Neuronal stem cell (in vitro differentiated cells): ENCODE measurements at regions not wholly inside any gene's neighbourhood (a gene's known extent, or its start where the extent isn't known, plus 50 kb on each side); places are given as distances from the start of the nearest gene placed in this dataset.

ENCODE experiments used
- DNase-seq: peaks from one replicate; pipeline ENCODE4 v3.0.0-alpha.2; 2013; ENCODE audit warnings: low spot score
- H2AFZ ChIP-seq: one replicate; pipeline ENCODE4 v1.6.1; 2013; ENCODE audit warnings: mild to moderate bottlenecking, low read length, inconsistent platforms
- H2AK5ac ChIP-seq: 2 replicates; pipeline ENCODE4 v1.6.1; 2013; ENCODE audit warnings: low read depth, mild to moderate bottlenecking, inconsistent platforms, low read length, moderate library complexity, mixed read lengths
- H2BK120ac ChIP-seq: 2 replicates; pipeline ENCODE4 v1.6.1; 2013; ENCODE audit warnings: low read depth, mild to moderate bottlenecking, inconsistent platforms, low read length, moderate library complexity, mixed read lengths
- H2BK12ac ChIP-seq: one replicate; pipeline ENCODE4 v1.6.1; 2013; ENCODE audit warnings: low read length, inconsistent platforms
- H2BK15ac ChIP-seq: 2 replicates; pipeline ENCODE4 v1.6.1; 2013; ENCODE audit warnings: mild to moderate bottlenecking, low read length, inconsistent platforms, mixed read lengths
- H2BK5ac ChIP-seq: one replicate; pipeline ENCODE4 v1.6.1; 2013; ENCODE audit warnings: inconsistent platforms, mild to moderate bottlenecking, low read length, moderate library complexity
- H3K14ac ChIP-seq: one replicate; pipeline ENCODE4 v1.6.1; 2013; ENCODE audit warnings: low read length, inconsistent platforms
- H3K18ac ChIP-seq: 2 replicates; pipeline ENCODE4 v1.6.1; 2013; ENCODE audit warnings: low read length, inconsistent platforms
- H3K23ac ChIP-seq: 2 replicates; pipeline ENCODE4 v1.6.1; 2013; ENCODE audit warnings: low read depth, mild to moderate bottlenecking, mixed read lengths, low read length, inconsistent platforms; ENCODE audit not compliant: poor library complexity
- H3K27ac ChIP-seq: replicated peaks from 3 replicates; pipeline ENCODE4 v1.5.1; 2013; ENCODE audit warnings: low read length, inconsistent platforms
- H3K27me3 ChIP-seq, 3 experiments: 2 replicates each; pipeline ENCODE4 v1.6.1; 2013; ENCODE audit warnings: low read length in 3 of 3, mild to moderate bottlenecking in 2 of 3, inconsistent platforms in 1 of 3, low read depth in 1 of 3, mixed read lengths in 1 of 3, moderate library complexity in 1 of 3; ENCODE audit not compliant: control insufficient read depth in 3 of 3, insufficient read depth in 3 of 3
- H3K36me3 ChIP-seq, 2 donors: replicated peaks in 1 of 2; 2 replicates each; pipeline ENCODE4 v1.6.1; 2013; ENCODE audit warnings: low read length in 2 of 2; ENCODE audit not compliant: control insufficient read depth in 2 of 2, insufficient read depth in 2 of 2
- H3K4ac ChIP-seq: 2 replicates; pipeline ENCODE4 v1.6.1; 2013; ENCODE audit warnings: inconsistent platforms, mild to moderate bottlenecking, low read length, moderate library complexity
- H3K4me1 ChIP-seq, 2 donors: 1 replicate in 1 of 2; 2 replicates in 1 of 2; pipeline ENCODE4 v1.6.1; 2013; ENCODE audit warnings: low read length in 2 of 2, low read depth in 1 of 2; ENCODE audit not compliant: control insufficient read depth in 2 of 2, insufficient read depth in 1 of 2
- H3K4me2 ChIP-seq: one replicate; pipeline ENCODE4 v1.6.1; 2013; ENCODE audit warnings: mild to moderate bottlenecking, low read length, inconsistent platforms; ENCODE audit not compliant: insufficient read depth, poor library complexity, severe bottlenecking
- H3K4me3 ChIP-seq, 2 donors: 2 replicates each; pipeline ENCODE4 v1.5.1; 2013; ENCODE audit warnings: low read length in 2 of 2, mild to moderate bottlenecking in 2 of 2, inconsistent platforms in 1 of 2, moderate library complexity in 1 of 2
- H3K79me1 ChIP-seq: one replicate; pipeline ENCODE4 v1.6.1; 2013; ENCODE audit warnings: low read depth, mild to moderate bottlenecking, inconsistent platforms, low read length, moderate library complexity
- H3K9ac ChIP-seq: one replicate; pipeline ENCODE4 v1.6.1; 2013; ENCODE audit warnings: mild to moderate bottlenecking, low read depth, low read length, inconsistent platforms; ENCODE audit not compliant: poor library complexity
- H3K9me3 ChIP-seq, 2 donors: replicated peaks in 1 of 2; 2 replicates each; pipeline versions ENCODE3 to v1.6.1; 2013; ENCODE audit warnings: low read length in 2 of 2, mild to moderate bottlenecking in 2 of 2, inconsistent platforms in 1 of 2, low read depth in 1 of 2, mixed read lengths in 1 of 2, moderate library complexity in 1 of 2; ENCODE audit not compliant: control insufficient read depth in 2 of 2, insufficient read depth in 1 of 2
- H4K8ac ChIP-seq: one replicate; pipeline ENCODE4 v1.6.1; 2013; ENCODE audit warnings: low read depth, mild to moderate bottlenecking, inconsistent platforms, low read length, moderate library complexity
- H4K91ac ChIP-seq: one replicate; pipeline ENCODE4 v1.6.1; 2013; ENCODE audit warnings: low read length, low read depth, mild to moderate bottlenecking, inconsistent platforms; ENCODE audit not compliant: poor library complexity
- WGBS, 2 donors: extraction: QIAGEN DNeasy Blood & Tissue Kit; methylation state at CpG; one replicate each; pipeline ENCODE4 v1.1.7; 2013; ENCODE audit warnings: missing lambda C conversion rate in 2 of 2, mixed read lengths in 1 of 2; ENCODE audit not compliant: insufficient read length in 2 of 2, insufficient replicate concordance in 1 of 2; ENCODE audit errors: extremely low coverage in 2 of 2; 5-methylcytosine and 5-hydroxymethylcytosine counted together

GRCh38 chr10:16352146-16352545 is 84.7 kb upstream of the PTER start:
- H2BK12ac ChIP-seq, result no peak overlapping the region
- no peak overlapping the region for H3K4me2 ChIP-seq
- no peak overlapping the region for H3K27ac ChIP-seq
- no peaks in the 10 kb centered on the region for H3K9me3 ChIP-seq
- no peaks in the 10 kb centered on the region for H3K79me1 ChIP-seq
- H3K9ac ChIP-seq, result no peak overlapping the region
- no peak overlapping the region for H4K8ac ChIP-seq
- H3K36me3 ChIP-seq, result no peaks in the 10 kb centered on the region
- H3K14ac ChIP-seq, result no peak overlapping the region
- no peak overlapping the region for H3K4me3 ChIP-seq
- no peaks in the 10 kb centered on the region for H3K4me1 ChIP-seq
- H3K18ac ChIP-seq, result no peak overlapping the region
- DNase-seq, result no peak
- no peak overlapping the region for H3K23ac ChIP-seq
- no peak overlapping the region for H2BK120ac ChIP-seq
- H2AK5ac ChIP-seq, result no peak overlapping the region
- no peak overlapping the region for H3K4ac ChIP-seq
- no peaks in the 10 kb centered on the region for H3K27me3 ChIP-seq
- H4K91ac ChIP-seq, result no peak overlapping the region
- no peak overlapping the region for H2AFZ ChIP-seq
- whole genome bisulfite sequencing, 2 donors, result no CpG with 5 or more reads among the region's 5 CpGs
- H2BK5ac ChIP-seq, result no peak overlapping the region
- H2BK15ac ChIP-seq, result no peak overlapping the region

GRCh38 chr10:16360001-16360400 is 76.8 kb upstream of the PTER start:
- Histone ChIP-seq H3K4me1 (no peaks in the 10 kb centered on the region), H2BK5ac (no peak overlapping the region), H3K14ac (no peak overlapping the region), H4K91ac (no peak overlapping the region), H2AK5ac (no peak overlapping the region), H2BK120ac (no peak overlapping the region), H3K4me3 (no peak overlapping the region), H3K23ac (no peak overlapping the region), H2BK15ac (no peak overlapping the region), H3K4me2 (no peak overlapping the region), H3K36me3 (no peaks in the 10 kb centered on the region), H3K9ac (no peak overlapping the region), H3K9me3 (peaks cover 0 to 3% of the 10 kb centered on the region in 2 donors), H3K18ac (no peak overlapping the region), H2BK12ac (no peak overlapping the region), H3K27ac (no peak overlapping the region), H2AFZ (no peak overlapping the region), H3K4ac (no peak overlapping the region), H4K8ac (no peak overlapping the region), H3K79me1 (no peaks in the 10 kb centered on the region), H3K27me3 (no peaks in the 10 kb centered on the region)
- DNase-seq, result no peak
- no CpG with 5 or more reads among the region's 3 CpGs for WGBS, 2 donors

- Histone ChIP-seq H3K79me1 (no peaks in the 10 kb centered on the region), H3K9ac (no peak overlapping the region), H3K4me2 (no peak overlapping the region), H2AFZ (no peak overlapping the region), H2AK5ac (no peak overlapping the region), H3K4ac (no peak overlapping the region), H3K14ac (no peak overlapping the region), H3K36me3 (no peaks in the 10 kb centered on the region), H3K23ac (no peak overlapping the region), H3K27me3 (no peaks in the 10 kb centered on the region), H3K27ac (no peak overlapping the region), H3K9me3 (peaks cover 0 to 3% of the 10 kb centered on the region in 2 donors), H2BK15ac (no peak overlapping the region), H2BK5ac (no peak overlapping the region), H3K4me1 (no peaks in the 10 kb centered on the region), H3K4me3 (no peak overlapping the region), H3K18ac (no peak overlapping the region), H4K8ac (no peak overlapping the region), H2BK120ac (no peak overlapping the region), H2BK12ac (no peak overlapping the region), H4K91ac (no peak overlapping the region)
- no peak for DNase-seq
These were observed 76.4 kb upstream of the PTER start for GRCh38 chr10:16360425-16360824.

GRCh38 chr10:16361086-16361485 is 75.7 kb upstream of the PTER start:
- WGBS, 2 donors, result no CpG with 5 or more reads among the region's 3 CpGs
- no peak overlapping the region for H3K14ac ChIP-seq
- no peak overlapping the region for H2BK120ac ChIP-seq
- no peak overlapping the region for H3K4me3 ChIP-seq
- H2AK5ac ChIP-seq, result no peak overlapping the region
- H3K79me1 ChIP-seq, result no peaks in the 10 kb centered on the region
- H3K18ac ChIP-seq, result no peak overlapping the region
- H2AFZ ChIP-seq, result no peak overlapping the region
- no peaks in the 10 kb centered on the region for H3K27me3 ChIP-seq
- H4K8ac ChIP-seq, result peak overlapping the region; percentile 65
- H2BK15ac ChIP-seq, result no peak overlapping the region
- no peaks in the 10 kb centered on the region for H3K36me3 ChIP-seq
- no peak overlapping the region for H3K4me2 ChIP-seq
- H2BK12ac ChIP-seq, result peak overlapping the region; percentile 41
- no peak for DNase-seq
- H2BK5ac ChIP-seq, result no peak overlapping the region
- H3K4ac ChIP-seq, result no peak overlapping the region
- no peak overlapping the region for H3K9ac ChIP-seq
- peaks cover 0 to 3% of the 10 kb centered on the region in 2 donors for H3K9me3 ChIP-seq
- no peak overlapping the region for H4K91ac ChIP-seq
- no peaks in the 10 kb centered on the region for H3K4me1 ChIP-seq
- H3K27ac ChIP-seq, result no peak overlapping the region
- H3K23ac ChIP-seq, result no peak overlapping the region
